ENCODE measurements at regions not wholly inside any gene's neighbourhood (a gene's known extent, or its start where the extent isn't known, plus 50 kb on each side); places are given as distances from the start of the nearest gene placed in this dataset.

- peak; percentile 61 for DNase-seq
Measured at GRCh38 chr17:77343031-77343800, 202.4 kb downstream of the SEC14L1 start.

GRCh38 chr17:77344038-77344437, 203.3 kb downstream of the SEC14L1 start:
- DNase-seq = no peak

- no peak for DNase-seq
Measured at GRCh38 chr17:77345260-77345910, 204.6 kb downstream of the SEC14L1 start.

- no peak for DNase-seq
Measured at GRCh38 chr17:77346765-77347164, 206.0 kb downstream of the SEC14L1 start.

- no peak for DNase-seq
Measured at GRCh38 chr17:77347544-77347943, 206.8 kb downstream of the SEC14L1 start.

- DNase-seq = no peak
Measured at GRCh38 chr17:77349976-77350830, 209.4 kb downstream of the SEC14L1 start.

- DNase-seq = no peak
Measured at GRCh38 chr17:77352441-77352840, 211.7 kb downstream of the SEC14L1 start.

- DNase-seq = no peak
Measured at GRCh38 chr17:77352996-77353395, 212.2 kb downstream of the SEC14L1 start.

- no peak for DNase-seq
Measured at GRCh38 chr17:77353684-77354419, 213.1 kb downstream of the SEC14L1 start.

GRCh38 chr17:77354420-77354669, 213.6 kb downstream of the SEC14L1 start:
- no peak for DNase-seq

- no peak for DNase-seq
Measured at GRCh38 chr17:77354670-77355455, 214.1 kb downstream of the SEC14L1 start.

GRCh38 chr17:77356109-77356689, 215.4 kb downstream of the SEC14L1 start:
- no peak for DNase-seq

GRCh38 chr17:77356690-77357201, 216.0 kb downstream of the SEC14L1 start:
- no peak for DNase-seq

GRCh38 chr17:77358801-77359200, 218.0 kb downstream of the SEC14L1 start:
- DNase-seq = no peak

GRCh38 chr17:77359236-77359635, 218.5 kb downstream of the SEC14L1 start:
- DNase-seq = no peak

- no peak for DNase-seq
Measured at GRCh38 chr17:77361986-77362620, 221.3 kb downstream of the SEC14L1 start.

GRCh38 chr17:77363821-77364361, 223.1 kb downstream of the SEC14L1 start:
- no peak for DNase-seq

GRCh38 chr17:77364381-77364911, 223.7 kb downstream of the SEC14L1 start:
- no peak for DNase-seq

GRCh38 chr17:77364941-77365583, 224.3 kb downstream of the SEC14L1 start:
- no peak for DNase-seq

GRCh38 chr17:77365584-77366186, 224.9 kb downstream of the SEC14L1 start:
- no peak for DNase-seq

Measured in activated CD4-positive, alpha-beta T cell treated with anti-CD3 and anti-CD28 coated beads, Interleukin-2, Interleukin-6, amounts not matched to agents 100 ng/mL and 50 ng/mL, durations not matched to agents 16 hours and 8 hours (primary cell).